ENCODE measurements at regions not wholly inside any gene's neighbourhood (a gene's known extent, or its start where the extent isn't known, plus 50 kb on each side); places are given as distances from the start of the nearest gene placed in this dataset.
A peak's percentile ranks its signal among the peaks of the same experiment; 100 is the strongest.

- TF ChIP-seq ZNF462 (CRISPR knock-in tag; IDR thresholded peaks at IDR 0.05) (no peak), EZH2 (IDR thresholded peaks at IDR 0.05; ENCODE audit: low read depth, unreplicated experiment) (no peak)
Observed at GRCh38 chr4:120517966-120518365, 404.6 kb downstream of the PRDM5 start (continued).

- Histone ChIP-seq H3K36me3 (ENCODE audit: insufficient read depth) (no peaks in the 10 kb centered on the region), H3K27me3 (ENCODE audit: insufficient read depth) (no peaks in the 10 kb centered on the region), H2AFZ (peak overlapping the region; percentile 80; the same call in 1 of the 2 replicates), H3K4me1 (ENCODE audit: insufficient read depth) (no peaks in the 10 kb centered on the region), H4K20me1 (replicated peaks; ENCODE audit: insufficient read depth) (no peaks in the 10 kb centered on the region), H3F3A (replicated peaks; ENCODE audit: low read depth) (no peaks in the 10 kb centered on the region), H3K79me2 (replicated peaks; ENCODE audit: insufficient read depth) (no peaks in the 10 kb centered on the region), H3K4me2 (0 out of 2 replicates have a peak overlapping the region, but pooled peaks have one; percentile 32), H3K9me2 (ENCODE audit: insufficient read depth) (peaks cover 5% of the 10 kb centered on the region; the same call in 1 of the 2 replicates), H3K27ac (ENCODE audit: low read depth) (no peak overlapping the region), H3K4me3 (no peak overlapping the region)
- DNase-seq (ENCODE audit: low spot score) (no peak), ATAC-seq (no peak)
- Mint-ChIP-seq H3K27me3 (ENCODE audit: insufficient read depth, low read depth, poor library complexity) (no peaks in the 10 kb centered on the region), H3K36me3 (ENCODE audit: low read depth) (peaks cover 2% of the 10 kb centered on the region; the same call in 1 of the 3 replicates), H3K4me3 (no peak overlapping the region), H3K9me3 (peaks cover 16% of the 10 kb centered on the region), H3K27ac (no peak overlapping the region), H3K4me1 (0 out of 3 replicates have a peak, but pooled peaks cover 4% of the 10 kb centered on the region)
- TF ChIP-seq ZNF331 (CRISPR knock-in tag; IDR thresholded peaks at IDR 0.05; ENCODE audit: low read depth) (no peak), POLR2AphosphoS5 (IDR thresholded peaks at IDR 0.05; ENCODE audit: low read depth) (no peak), STAT1 (IDR thresholded peaks at IDR 0.05; ENCODE audit: unreplicated experiment) (no peak), CTCF (conservative IDR thresholded peaks at IDR 0.05; ENCODE audit: low read depth in 2 of 2) (0 out of 4 replicates have a peak, but pooled peaks of 1 of the 2 experiments have one; percentile 13)
Observed at GRCh38 chr4:120509719-120510118, 412.8 kb downstream of the PRDM5 start.
